ENCODE measurements at regions not wholly inside any gene's neighbourhood (a gene's known extent, or its start where the extent isn't known, plus 50 kb on each side); places are given as distances from the start of the nearest gene placed in this dataset.

DNA sequence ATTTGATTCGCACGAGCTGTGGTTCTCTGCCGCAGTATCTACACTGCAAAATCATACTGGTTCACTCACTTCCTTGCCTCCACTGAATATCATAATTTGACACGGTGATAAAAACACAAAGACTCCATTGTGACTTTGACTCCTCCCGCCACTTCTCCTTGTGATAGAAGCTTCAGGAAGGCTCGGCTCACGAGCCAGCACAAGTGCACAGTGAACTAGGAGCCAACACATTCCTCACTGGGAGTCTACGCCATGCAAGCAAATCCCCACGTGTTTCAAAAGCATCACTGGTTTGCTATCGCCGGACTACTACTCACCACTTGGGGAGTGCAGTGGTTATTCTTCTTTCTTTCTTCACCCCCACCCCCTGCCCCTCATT, 293.3 kb upstream of the PARD3B start:
- Histone ChIP-seq H3K4me3 (no peak overlapping the region), H3K36me3 (no peaks in the 10 kb centered on the region), H3K27me3 (no peaks in the 10 kb centered on the region), H3K4me1 (no peaks in the 10 kb centered on the region), H3K9me3 (no peaks in the 10 kb centered on the region), H3K27ac (no peak overlapping the region)
- TF ChIP-seq POLR2A (IDR thresholded peaks at IDR 0.05), result no peak
- TF ChIP-seq, protein P1, sequence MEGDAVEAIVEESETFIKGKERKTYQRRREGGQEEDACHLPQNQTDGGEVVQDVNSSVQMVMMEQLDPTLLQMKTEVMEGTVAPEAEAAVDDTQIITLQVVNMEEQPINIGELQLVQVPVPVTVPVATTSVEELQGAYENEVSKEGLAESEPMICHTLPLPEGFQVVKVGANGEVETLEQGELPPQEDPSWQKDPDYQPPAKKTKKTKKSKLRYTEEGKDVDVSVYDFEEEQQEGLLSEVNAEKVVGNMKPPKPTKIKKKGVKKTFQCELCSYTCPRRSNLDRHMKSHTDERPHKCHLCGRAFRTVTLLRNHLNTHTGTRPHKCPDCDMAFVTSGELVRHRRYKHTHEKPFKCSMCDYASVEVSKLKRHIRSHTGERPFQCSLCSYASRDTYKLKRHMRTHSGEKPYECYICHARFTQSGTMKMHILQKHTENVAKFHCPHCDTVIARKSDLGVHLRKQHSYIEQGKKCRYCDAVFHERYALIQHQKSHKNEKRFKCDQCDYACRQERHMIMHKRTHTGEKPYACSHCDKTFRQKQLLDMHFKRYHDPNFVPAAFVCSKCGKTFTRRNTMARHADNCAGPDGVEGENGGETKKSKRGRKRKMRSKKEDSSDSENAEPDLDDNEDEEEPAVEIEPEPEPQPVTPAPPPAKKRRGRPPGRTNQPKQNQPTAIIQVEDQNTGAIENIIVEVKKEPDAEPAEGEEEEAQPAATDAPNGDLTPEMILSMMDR (IDR thresholded peaks at IDR 0.05), result no peak
- intact Hi-C loops (cut with DNase I; ENCODE audit: low total_unique reads), result no loop called here
- DNase-seq, result no peak

DNA sequence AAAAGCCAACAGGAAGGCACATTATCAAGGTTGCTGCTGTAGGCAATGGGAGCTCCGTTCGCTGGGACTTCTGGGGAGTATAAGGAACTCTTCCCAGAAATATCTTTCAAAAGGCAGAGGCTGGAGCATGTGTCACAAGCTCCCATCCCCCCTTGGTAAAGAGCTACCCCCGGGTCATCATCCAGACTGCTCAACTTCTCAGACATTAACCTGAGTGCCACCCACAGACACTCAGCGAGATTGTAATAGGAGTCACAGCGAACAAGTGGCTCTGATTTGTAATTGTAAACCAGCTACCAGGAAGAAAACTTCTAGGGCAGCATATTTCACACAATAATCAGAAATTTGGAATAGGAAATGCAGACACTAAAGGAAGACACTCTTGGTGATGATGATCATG, 290.2 kb upstream of the PARD3B start:
- no peak for TF ChIP-seq POLR2A (IDR thresholded peaks at IDR 0.05)
- TF ChIP-seq, protein P1 (IDR thresholded peaks at IDR 0.05), result no peak
- Histone ChIP-seq H3K27ac (no peak overlapping the region), H3K4me3 (no peak overlapping the region), H3K4me1 (no peaks in the 10 kb centered on the region), H3K36me3 (no peaks in the 10 kb centered on the region), H3K9me3 (no peaks in the 10 kb centered on the region), H3K27me3 (no peaks in the 10 kb centered on the region)
- no peak for DNase-seq
- intact Hi-C loops (cut with DNase I; ENCODE audit: low total_unique reads), result no loop called here

GRCh38 chr2:204255526-204255925, 289.7 kb upstream of the PARD3B start:
- no peak for TF ChIP-seq POLR2A (IDR thresholded peaks at IDR 0.05)
- TF ChIP-seq, protein P1 (IDR thresholded peaks at IDR 0.05), result no peak
- no peak overlapping the region for H3K4me3 ChIP-seq
- intact Hi-C loops (cut with DNase I; ENCODE audit: low total_unique reads), result no loop called here
- H3K27ac ChIP-seq, result no peak overlapping the region
- no peaks in the 10 kb centered on the region for H3K4me1 ChIP-seq
- H3K27me3 ChIP-seq, result no peaks in the 10 kb centered on the region
- no peaks in the 10 kb centered on the region for H3K36me3 ChIP-seq
- DNase-seq, result no peak
- H3K9me3 ChIP-seq, result no peaks in the 10 kb centered on the region

GRCh38 chr2:204257781-204258180, 287.5 kb upstream of the PARD3B start:
- Histone ChIP-seq H3K9me3 (no peaks in the 10 kb centered on the region), H3K4me1 (no peaks in the 10 kb centered on the region), H3K27me3 (no peaks in the 10 kb centered on the region), H3K36me3 (no peaks in the 10 kb centered on the region), H3K27ac (no peak overlapping the region), H3K4me3 (no peak overlapping the region)
- intact Hi-C loops (cut with DNase I; ENCODE audit: low total_unique reads), result no loop called here
- no peak for TF ChIP-seq POLR2A (IDR thresholded peaks at IDR 0.05)
- TF ChIP-seq, protein P1 (IDR thresholded peaks at IDR 0.05), result no peak
- DNase-seq, result no peak

DNA sequence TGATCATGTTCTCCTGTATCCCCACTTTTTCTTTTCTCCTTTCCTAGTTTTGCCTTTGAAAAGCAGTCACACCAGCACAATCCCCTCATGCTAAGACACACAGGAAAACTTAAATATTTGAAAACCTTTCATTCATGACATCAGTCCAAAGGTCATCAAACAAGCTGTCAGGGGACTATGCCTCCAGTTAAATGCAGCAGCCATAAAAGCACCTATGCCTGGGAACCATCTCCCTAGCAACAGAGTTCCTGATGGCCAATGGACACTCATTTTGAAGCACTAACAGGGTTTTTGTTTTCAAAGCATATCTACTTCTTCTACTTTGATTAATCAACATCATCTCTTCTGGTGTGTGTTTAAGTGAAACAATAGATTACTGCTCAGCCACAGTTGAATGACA, 286.4 kb upstream of the PARD3B start:
- intact Hi-C loops (cut with DNase I; ENCODE audit: low total_unique reads), result no loop called here
- Histone ChIP-seq H3K4me3 (no peak overlapping the region), H3K4me1 (no peaks in the 10 kb centered on the region), H3K27ac (no peak overlapping the region), H3K36me3 (no peaks in the 10 kb centered on the region), H3K27me3 (no peaks in the 10 kb centered on the region), H3K9me3 (no peaks in the 10 kb centered on the region)
- no peak for DNase-seq
- TF ChIP-seq, protein P1 (IDR thresholded peaks at IDR 0.05), result no peak
- no peak for TF ChIP-seq POLR2A (IDR thresholded peaks at IDR 0.05)

Data from uterus (tissue), 3 donors.